ENCODE measurements at regions not wholly inside any gene's neighbourhood (a gene's known extent, or its start where the extent isn't known, plus 50 kb on each side); places are given as distances from the start of the nearest gene placed in this dataset.

DNA sequence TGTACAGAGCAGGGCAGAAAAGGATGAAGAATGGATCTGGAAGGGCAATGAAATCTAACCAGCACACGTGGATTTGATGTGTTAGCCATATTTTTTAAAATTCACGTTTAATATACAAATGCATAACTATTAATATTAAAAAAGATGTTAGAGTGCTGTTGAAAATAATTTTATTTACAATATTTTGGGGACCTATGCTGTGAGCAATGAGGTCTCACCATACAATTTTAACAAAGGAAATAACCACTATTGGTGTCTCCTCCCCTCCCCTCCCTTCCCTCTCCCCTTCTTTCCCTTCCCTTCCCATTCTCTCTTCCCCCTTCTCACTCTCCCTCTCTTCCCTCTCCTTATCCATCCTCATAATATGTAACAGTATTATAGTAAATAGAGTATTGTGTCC is 64.2 kb upstream of the GPR139 start:
- DNase-seq = no peak
- H3K36me3 Mint-ChIP-seq = no peaks in the 10 kb centered on the region
- no peak overlapping the region for H3K4me3 Mint-ChIP-seq
- H3K4me1 Mint-ChIP-seq = no peaks in the 10 kb centered on the region
- H3K9me3 Mint-ChIP-seq = no peaks in the 10 kb centered on the region
- peaks cover 0 to 6% (median 3%) of the 10 kb centered on the region in 3 donors for H3K27me3 Mint-ChIP-seq (ENCODE audit: low read depth in 3 of 3)
- H3K27ac Mint-ChIP-seq = no peak overlapping the region

- H3K4me3 Mint-ChIP-seq = no peak overlapping the region
- H3K27me3 Mint-ChIP-seq (ENCODE audit: low read depth in 3 of 3) = peaks cover 0 to 6% (median 3%) of the 10 kb centered on the region in 3 donors
- no peak overlapping the region for H3K27ac Mint-ChIP-seq
- H3K4me1 Mint-ChIP-seq = no peaks in the 10 kb centered on the region
- no peak for DNase-seq
- H3K9me3 Mint-ChIP-seq = no peaks in the 10 kb centered on the region
- H3K36me3 Mint-ChIP-seq = no peaks in the 10 kb centered on the region
Observed at GRCh38 chr16:20137194-20137593, 63.5 kb upstream of the GPR139 start.

GRCh38 chr16:20136446-20136968 is 62.8 kb upstream of the GPR139 start:
- H3K27ac Mint-ChIP-seq = no peak overlapping the region
- peaks cover 0 to 5% (median 3%) of the 10 kb centered on the region in 3 donors for H3K27me3 Mint-ChIP-seq (ENCODE audit: low read depth in 3 of 3)
- DNase-seq = no peak
- no peaks in the 10 kb centered on the region for H3K9me3 Mint-ChIP-seq
- no peaks in the 10 kb centered on the region for H3K4me1 Mint-ChIP-seq
- H3K36me3 Mint-ChIP-seq = no peaks in the 10 kb centered on the region
- no peak overlapping the region for H3K4me3 Mint-ChIP-seq

- no peak overlapping the region for H3K4me3 Mint-ChIP-seq
- no peaks in the 10 kb centered on the region for H3K4me1 Mint-ChIP-seq
- DNase-seq = no peak
- peaks cover 0 to 14% (median 3%) of the 10 kb centered on the region in 6 donors for H3K9me3 Mint-ChIP-seq
- peaks cover 2 to 6% (median 2%) of the 10 kb centered on the region in 3 donors for H3K27me3 Mint-ChIP-seq (ENCODE audit: low read depth in 3 of 3)
- no peak overlapping the region for H3K27ac Mint-ChIP-seq
- H3K36me3 Mint-ChIP-seq = peaks cover 0 to 4% (median 0%) of the 10 kb centered on the region in 3 donors
Observed at GRCh38 chr16:20129375-20129774, 55.7 kb upstream of the GPR139 start.
